ENCODE measurements at regions not wholly inside any gene's neighbourhood (a gene's known extent, or its start where the extent isn't known, plus 50 kb on each side); places are given as distances from the start of the nearest gene placed in this dataset.

DNA sequence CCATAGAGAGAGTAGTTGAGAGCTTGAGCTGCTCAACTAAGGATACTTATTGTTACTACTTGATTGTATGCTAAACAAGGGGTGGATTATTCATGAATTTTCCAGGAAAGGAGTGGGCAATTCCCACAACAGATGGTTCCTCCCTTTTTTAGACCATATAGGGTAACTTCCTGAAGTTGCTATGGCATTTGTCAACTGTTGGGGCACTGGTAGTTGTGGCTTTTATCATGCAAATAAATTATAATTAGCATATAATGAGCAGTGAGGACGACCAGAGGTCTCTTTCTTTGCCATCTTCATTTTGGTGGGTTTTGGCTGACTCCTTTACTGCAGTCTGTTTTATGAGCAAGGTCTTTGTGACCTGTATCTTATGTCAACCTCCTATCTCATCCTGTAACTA is 1403.5 kb upstream of the PABPC4L start:
- in situ Hi-C loops (cut with HindIII; ENCODE audit: low pct_ligation_motif_present, low pct_unique_long_range_greater_than_20kb, low sequenced_read_pairs): no loop called here
- no peak for DNase-seq

DNA sequence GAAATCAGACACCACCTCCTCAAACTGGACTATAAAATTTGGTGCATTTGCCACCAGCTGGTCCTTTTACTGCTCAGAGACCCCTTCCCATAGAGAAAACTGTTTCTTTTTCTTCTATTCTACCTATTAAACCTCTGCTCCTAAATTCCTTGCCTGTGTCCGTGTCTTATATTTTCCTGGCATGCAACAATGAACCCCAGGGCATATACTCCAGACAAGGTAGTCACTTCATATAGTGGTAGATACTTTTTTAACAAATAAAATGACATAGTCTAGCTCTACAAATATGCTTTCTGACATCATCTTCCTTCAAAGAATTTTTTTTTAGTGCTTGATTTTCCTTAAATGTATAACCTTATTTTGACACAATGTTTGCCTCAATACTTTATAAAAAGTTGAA is 1402.9 kb upstream of the PABPC4L start:
- in situ Hi-C loops (cut with HindIII; ENCODE audit: low pct_ligation_motif_present, low pct_unique_long_range_greater_than_20kb, low sequenced_read_pairs): no loop called here
- DNase-seq: no peak

DNA sequence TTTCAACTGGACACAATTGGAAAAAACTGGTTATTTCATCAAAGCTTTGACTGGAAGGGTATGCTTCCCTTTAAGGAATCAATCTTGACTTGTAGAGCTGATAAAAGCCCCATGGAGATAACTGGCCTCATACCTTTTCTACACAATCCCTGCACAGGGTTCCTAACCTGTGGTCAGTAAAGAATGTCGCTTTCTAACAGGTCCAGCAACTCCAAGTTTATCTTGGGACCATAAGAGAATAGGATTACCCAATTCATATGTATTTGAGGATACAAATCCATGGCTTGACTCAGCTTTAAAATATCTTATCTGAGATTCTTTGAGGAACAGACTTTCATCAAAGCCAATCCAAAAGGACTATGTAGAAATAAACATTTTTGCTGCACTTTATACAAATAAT is 1399.8 kb upstream of the PABPC4L start:
- in situ Hi-C loops (cut with HindIII; ENCODE audit: low pct_ligation_motif_present, low pct_unique_long_range_greater_than_20kb, low sequenced_read_pairs): no loop called here
- DNase-seq: no peak

DNA sequence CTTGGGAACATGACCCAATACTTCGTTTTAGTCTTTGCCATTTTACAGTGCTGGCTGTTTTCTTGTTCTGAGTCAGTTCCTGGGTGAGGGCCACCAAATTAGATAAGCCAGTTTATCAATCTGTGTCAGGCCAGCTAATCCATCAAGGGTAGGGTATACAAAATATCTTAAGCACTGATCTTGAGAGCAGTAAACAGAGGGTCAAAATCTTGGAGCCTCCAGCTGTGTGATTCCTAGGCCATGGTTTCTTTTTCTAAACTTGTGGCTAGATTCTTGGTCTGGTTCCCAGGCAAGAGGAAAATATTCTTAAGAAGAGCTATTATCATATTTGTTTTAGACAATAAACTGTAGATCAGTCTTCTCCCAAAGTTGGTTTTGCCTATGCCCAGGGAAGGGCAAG is 1396.6 kb upstream of the PABPC4L start:
- DNase-seq: no peak
- in situ Hi-C loops (cut with HindIII; ENCODE audit: low pct_ligation_motif_present, low pct_unique_long_range_greater_than_20kb, low sequenced_read_pairs): no loop called here

DNA sequence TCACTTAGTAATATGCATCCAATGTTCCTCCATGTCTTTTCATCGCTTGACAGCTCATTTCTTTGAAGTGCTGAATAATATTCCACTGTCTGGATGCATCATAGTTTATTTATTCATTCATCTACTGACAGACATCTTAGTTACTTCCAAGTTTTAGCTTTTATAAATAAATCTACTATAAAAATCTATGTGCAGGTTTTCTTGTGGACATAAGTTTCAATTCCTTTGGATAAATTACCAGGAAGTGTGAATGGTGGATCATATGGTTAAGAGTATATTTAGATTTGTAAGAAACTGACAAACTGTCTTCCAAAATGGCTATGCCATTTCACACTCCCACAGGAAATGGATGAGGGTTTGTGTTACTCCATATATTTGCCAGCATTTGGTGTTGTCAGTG is 1392.9 kb upstream of the PABPC4L start:
- in situ Hi-C loops (cut with HindIII; ENCODE audit: low pct_ligation_motif_present, low pct_unique_long_range_greater_than_20kb, low sequenced_read_pairs): no loop called here
- no peak for DNase-seq

DNA sequence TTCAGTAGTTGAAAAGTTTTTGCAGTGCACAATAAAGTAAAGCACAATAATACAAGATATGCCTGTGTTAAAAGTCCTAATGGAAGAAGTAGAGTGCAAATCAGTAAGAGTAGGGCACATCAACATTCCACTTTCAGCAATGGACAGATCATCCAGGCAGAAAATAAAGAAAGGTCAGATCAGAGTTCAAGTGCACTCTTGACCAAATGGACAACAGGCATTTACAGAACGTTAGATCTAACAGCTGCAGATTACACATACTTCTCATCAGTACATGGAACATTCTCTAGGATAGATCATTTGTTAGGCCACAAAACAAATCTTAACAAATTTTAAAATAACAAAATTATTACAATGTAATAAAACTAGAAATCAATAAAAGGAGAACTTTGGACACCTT is 1373.5 kb upstream of the PABPC4L start:
- DNase-seq: no peak
- in situ Hi-C loops (cut with HindIII; ENCODE audit: low pct_ligation_motif_present, low pct_unique_long_range_greater_than_20kb, low sequenced_read_pairs): no loop called here

DNA sequence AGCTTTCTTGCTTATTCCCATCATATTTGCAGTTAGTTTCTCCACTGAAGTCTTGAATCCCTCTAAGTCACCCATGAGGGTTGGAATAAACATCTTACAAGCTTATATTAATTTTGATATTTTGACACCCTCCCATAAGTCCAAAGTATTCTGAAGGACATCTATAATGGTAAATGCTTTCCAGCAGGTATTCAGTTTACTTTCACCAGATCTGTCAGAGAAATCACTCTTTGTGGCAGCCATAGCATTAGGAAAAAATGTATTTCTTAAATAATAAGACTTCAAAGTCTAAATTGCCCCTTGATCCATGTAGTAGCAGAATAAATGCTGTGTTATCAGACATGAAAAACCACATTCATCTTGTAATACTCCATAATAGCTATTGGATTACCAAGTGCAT is 1371.7 kb upstream of the PABPC4L start:
- no peak for DNase-seq
- in situ Hi-C loops (cut with HindIII; ENCODE audit: low pct_ligation_motif_present, low pct_unique_long_range_greater_than_20kb, low sequenced_read_pairs): no loop called here

DNA sequence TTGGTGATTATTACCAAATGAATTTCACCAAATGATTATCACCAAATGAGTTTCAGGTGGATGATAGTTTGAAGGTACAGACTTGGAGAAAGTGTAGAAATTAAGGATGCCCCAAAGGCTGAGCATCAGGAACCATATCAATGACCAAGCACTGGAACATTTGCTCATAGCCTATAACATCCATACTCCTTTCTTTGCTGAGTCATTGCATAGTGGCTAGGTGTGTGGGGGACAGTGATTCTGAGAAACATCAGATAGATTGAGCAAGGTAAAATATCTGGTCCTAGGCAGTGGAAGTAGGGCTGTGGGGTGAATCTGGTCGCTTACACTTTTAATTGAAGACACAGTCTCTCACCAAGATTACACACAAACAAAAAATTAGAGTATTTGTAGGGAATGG is 1362.5 kb upstream of the PABPC4L start:
- no peak for DNase-seq
- in situ Hi-C loops (cut with HindIII; ENCODE audit: low pct_ligation_motif_present, low pct_unique_long_range_greater_than_20kb, low sequenced_read_pairs): no loop called here

DNA sequence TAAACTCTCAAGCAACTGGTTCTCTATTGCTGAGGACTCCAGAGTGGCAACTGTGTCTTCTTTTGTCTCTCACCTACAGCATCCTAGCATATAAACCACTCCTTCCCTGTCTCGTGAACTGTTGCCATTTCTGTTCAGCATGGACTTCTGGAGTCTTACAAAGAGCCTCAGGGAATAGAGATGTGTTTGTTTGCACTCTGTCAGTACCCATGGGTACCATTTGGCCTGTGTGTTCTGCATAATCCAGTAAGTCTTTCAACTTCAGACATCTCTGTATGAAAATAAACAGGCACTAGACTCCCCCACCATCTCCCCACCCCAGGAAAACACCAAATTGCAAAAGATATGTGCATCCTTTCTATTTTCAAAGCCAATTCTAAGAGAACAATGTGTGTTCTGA is 1351.6 kb upstream of the PABPC4L start:
- in situ Hi-C loops (cut with HindIII; ENCODE audit: low pct_ligation_motif_present, low pct_unique_long_range_greater_than_20kb, low sequenced_read_pairs): no loop called here
- no peak for DNase-seq

DNA sequence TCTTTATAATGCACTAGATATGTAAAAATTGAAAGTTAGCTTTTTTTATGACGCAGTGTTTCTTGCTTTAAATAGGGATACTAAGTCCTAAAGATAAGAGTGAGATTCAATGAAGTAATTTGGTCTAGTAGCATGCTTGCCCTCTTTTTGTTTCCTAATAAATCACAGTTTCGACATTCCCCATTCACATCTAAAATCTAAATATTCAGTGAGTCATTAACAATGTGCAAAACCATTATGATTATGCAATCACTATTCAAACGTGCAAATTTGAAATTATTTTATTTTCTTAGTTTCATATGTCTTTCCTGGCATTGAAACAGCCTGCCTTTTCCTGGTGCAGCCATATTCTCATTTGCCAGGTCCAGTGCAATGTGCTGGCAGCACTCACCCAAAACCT is 1350.5 kb upstream of the PABPC4L start:
- in situ Hi-C loops (cut with HindIII; ENCODE audit: low pct_ligation_motif_present, low pct_unique_long_range_greater_than_20kb, low sequenced_read_pairs): no loop called here
- DNase-seq: no peak

DNA sequence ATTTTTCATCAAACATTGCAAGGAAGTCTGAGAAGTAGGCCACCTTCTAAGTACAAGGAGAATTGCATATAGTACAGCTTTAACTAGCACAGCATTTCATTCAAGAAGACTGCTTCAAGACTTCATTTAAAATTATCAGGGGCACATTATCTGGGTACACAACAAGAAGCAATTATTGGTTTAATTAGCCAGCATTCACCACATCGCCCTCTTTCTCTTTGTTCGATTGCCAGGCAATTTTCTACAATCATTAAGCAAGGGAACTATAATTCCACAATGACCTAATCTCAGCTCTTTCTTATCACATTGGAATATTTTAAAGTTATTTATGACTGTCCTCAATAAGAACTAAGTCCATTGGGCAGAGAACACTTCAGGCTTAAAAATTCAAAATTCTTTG is 1347.1 kb upstream of the PABPC4L start:
- in situ Hi-C loops (cut with HindIII; ENCODE audit: low pct_ligation_motif_present, low pct_unique_long_range_greater_than_20kb, low sequenced_read_pairs): no loop called here
- DNase-seq: no peak

DNA sequence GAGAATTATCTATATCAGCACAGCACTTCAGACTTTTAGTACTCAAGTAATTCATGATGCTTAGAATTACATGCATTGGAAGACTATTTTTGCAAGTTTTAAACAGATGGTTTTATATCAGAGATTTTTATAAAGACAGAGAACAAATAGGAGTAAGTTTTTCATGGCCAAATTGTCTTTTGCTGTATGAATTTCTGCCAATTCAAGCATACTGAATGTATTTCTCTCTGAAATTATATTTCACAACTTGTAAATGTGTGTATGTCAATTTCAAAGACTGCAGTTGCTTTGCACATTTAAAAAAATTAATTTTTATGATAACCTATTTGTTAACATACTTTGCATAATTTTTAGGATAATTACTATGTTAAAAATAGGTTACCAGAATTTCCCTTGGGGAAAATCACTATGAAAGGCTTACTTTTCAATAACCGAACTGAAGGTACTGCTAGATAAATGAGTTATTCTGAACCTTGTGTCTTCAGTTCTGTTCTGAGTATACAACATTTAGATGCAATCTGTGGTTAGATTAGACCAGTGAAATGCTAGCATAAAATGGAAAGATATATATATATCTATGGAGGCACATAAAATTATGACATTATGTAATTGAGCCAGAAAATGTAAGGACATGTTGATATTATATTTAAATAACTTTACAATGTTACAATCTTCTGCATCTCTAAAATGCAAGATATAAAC is 1344.2 kb upstream of the PABPC4L start:
- in situ Hi-C loops (cut with HindIII; ENCODE audit: low pct_ligation_motif_present, low pct_unique_long_range_greater_than_20kb, low sequenced_read_pairs): no loop called here
- DNase-seq: no peak

DNA sequence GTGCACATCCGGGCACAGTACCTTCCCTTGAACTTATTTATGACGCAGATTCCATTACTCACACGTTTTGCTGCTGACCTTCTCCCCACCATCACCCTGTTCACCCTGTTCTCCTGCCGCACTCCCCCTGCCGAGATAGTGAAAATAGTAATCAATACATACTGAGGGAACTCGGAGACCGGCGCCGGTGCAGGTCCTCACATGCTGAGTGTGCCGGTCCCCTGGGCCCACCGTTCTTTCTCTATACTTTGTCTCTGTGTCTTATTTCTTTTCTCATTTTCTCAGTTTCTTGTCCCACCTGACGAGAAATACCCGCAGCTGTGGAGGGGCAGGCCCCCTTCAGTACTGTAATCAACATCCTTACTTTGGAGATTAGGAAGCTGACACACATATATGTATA is 1337.1 kb upstream of the PABPC4L start:
- in situ Hi-C loops (cut with HindIII; ENCODE audit: low pct_ligation_motif_present, low pct_unique_long_range_greater_than_20kb, low sequenced_read_pairs): no loop called here
- DNase-seq: no peak

DNA sequence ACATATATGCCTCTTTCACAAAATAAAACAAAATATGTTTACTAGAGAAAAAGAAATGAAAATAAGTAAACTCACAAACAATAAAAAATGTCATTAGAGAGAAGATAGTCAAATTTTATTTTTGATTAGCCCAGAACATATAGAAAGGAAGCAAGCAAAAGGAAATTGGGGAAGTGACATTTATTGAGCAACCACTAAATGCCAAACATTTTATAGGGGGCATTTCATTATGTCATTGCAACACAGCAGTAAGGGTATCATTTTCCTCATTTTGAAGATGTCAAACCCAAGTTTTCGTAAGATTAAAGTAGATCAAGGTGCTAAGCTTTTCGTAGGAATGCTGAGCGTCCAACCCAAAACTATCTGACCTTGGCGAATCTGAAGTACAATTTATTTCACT is 1331.5 kb upstream of the PABPC4L start:
- in situ Hi-C loops (cut with HindIII; ENCODE audit: low pct_ligation_motif_present, low pct_unique_long_range_greater_than_20kb, low sequenced_read_pairs): no loop called here
- no peak for DNase-seq

DNA sequence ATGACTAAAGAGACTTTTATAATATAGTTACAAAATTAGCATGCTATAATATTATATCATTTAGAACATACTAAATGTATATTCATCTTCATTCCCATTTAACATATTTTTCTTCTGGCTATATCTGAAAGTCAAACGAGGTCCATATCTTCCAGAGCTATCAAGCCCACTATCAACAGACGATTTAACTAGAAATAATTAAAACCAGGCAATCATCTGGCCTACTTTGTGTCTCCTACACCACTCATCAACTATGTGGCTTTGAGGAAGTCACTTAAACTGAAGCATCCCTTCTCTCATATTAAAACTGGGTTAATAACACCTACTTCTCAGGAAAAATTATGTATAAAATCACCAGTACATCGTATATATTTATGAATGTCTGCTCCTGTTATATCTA is 1330.5 kb upstream of the PABPC4L start:
- DNase-seq: no peak
- in situ Hi-C loops (cut with HindIII; ENCODE audit: low pct_ligation_motif_present, low pct_unique_long_range_greater_than_20kb, low sequenced_read_pairs): no loop called here

DNA sequence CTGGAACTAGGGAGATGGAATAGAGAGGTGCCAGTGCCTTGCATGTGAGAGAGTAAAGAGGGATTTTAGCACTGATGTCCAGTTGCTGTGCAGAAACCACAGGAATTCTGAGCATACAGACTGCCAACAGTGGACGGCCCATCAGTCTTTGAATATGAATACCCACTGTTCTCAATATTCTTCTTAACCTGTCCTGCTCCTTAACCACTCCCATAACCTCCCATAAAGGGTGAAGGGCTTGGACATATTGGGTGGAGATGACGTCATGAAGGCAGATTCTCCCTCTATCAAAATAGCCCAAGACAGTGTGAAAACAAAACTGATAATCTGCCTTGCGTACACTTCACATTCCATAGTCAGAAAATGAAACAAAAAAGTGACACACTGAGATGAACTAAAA is 1313.7 kb upstream of the PABPC4L start:
- in situ Hi-C loops (cut with HindIII; ENCODE audit: low pct_ligation_motif_present, low pct_unique_long_range_greater_than_20kb, low sequenced_read_pairs): no loop called here
- DNase-seq: no peak

DNA sequence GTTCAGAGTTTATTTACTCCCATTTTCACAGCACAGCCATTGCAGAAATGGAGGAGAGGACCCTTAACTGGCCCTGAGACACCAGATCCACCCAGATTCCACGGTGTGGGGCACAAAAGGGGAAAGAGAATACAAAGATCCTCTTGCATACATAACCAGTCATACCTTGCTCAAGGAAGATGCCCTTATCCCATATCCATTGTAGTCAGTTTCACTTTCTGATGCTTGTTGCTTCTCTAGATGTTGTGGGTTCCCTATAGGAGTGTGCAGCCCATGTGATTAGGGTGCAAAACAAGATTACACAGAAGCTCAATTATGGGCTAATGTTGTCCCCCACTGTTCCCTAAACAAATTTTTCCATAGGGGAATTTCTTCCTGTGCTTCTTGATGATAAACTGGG is 1309.0 kb upstream of the PABPC4L start:
- in situ Hi-C loops (cut with HindIII; ENCODE audit: low pct_ligation_motif_present, low pct_unique_long_range_greater_than_20kb, low sequenced_read_pairs): no loop called here
- DNase-seq: peak; percentile 4

DNA sequence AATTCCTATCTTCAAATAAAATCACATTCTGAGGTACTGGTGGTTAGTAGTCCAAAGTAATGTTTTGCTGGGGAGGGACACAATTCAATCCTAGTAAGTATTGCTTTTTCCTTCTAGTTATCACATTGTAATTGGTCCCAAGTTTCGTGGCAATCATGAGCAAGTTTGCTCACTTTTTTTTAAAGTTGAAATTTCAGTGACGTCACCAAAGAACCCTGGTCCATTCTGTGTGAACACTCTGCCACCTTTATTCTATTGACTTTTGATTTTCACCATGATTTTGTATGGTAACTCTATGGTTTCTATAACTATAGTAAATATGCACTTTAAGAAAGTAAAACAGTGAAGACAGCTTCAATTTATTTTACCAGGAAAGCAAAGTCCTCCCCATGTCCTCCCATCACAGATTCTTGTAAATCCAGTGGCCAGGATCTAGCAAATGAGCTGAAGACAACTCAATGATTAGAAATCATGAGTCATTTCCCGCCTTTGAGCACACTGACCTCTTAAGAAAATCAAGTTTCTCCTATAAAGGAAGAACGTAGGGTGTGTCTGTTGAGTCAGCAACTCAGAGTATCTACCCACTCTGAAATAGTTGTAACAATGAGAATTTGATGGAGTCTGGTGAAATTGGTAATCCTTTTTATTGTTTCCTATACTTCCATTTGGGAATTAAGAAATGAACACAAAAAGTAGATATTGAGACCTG is 1306.6 kb upstream of the PABPC4L start:
- no peak for DNase-seq
- in situ Hi-C loops (cut with HindIII; ENCODE audit: low pct_ligation_motif_present, low pct_unique_long_range_greater_than_20kb, low sequenced_read_pairs): no loop called here

DNA sequence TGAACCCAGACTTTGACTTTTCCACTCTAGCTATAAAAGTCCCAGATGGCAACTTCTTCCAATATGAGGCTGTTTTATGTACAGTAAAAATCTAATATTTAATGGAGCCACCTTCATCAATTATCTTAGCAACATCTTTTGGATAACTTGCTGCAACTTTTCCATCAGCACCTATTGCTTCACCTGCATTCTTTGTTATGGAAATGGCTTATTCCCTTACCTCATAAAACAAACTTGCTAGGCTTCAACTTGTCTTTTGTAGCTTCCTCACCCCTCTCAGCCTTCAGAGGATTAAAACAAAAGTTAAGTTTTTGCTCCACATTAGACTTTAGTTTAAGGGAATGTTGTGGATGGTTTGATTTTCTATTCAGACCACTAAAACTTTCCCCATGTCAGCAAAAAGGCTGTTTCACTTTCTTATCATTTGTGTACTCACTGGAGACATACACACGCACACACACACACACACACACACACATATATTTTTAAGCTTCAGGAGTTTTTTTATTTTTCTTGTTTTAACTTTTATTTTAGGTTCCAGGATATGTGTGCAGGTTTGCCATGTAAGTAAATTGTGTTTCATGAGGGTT is 1296.1 kb upstream of the PABPC4L start:
- no peak for DNase-seq
- in situ Hi-C loops (cut with HindIII; ENCODE audit: low pct_ligation_motif_present, low pct_unique_long_range_greater_than_20kb, low sequenced_read_pairs): no loop called here

DNA sequence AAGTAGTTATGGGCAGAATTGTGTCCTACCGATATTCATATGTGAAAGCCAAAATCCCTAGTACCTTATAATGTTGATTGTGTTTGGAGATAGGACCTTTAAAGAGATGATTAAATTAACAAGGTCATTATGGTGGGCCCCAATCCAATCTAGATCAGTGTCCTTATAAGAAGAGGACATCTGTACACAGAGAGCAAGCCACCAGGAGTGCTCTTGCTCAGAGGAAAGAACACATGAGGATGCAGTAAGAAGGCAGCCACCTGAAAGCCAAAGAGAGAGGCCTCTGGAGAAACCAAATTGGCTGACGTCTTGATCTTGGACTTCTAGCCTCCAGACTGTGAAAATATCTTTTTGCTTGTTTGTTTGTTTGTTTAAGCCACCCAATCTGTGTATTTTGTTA is 1290.8 kb upstream of the PABPC4L start:
- in situ Hi-C loops (cut with HindIII; ENCODE audit: low pct_ligation_motif_present, low pct_unique_long_range_greater_than_20kb, low sequenced_read_pairs): no loop called here
- no peak for DNase-seq
